ENCODE measurements at regions not wholly inside any gene's neighbourhood (a gene's known extent, or its start where the extent isn't known, plus 50 kb on each side); places are given as distances from the start of the nearest gene placed in this dataset.

- TF ChIP-seq, protein P1, sequence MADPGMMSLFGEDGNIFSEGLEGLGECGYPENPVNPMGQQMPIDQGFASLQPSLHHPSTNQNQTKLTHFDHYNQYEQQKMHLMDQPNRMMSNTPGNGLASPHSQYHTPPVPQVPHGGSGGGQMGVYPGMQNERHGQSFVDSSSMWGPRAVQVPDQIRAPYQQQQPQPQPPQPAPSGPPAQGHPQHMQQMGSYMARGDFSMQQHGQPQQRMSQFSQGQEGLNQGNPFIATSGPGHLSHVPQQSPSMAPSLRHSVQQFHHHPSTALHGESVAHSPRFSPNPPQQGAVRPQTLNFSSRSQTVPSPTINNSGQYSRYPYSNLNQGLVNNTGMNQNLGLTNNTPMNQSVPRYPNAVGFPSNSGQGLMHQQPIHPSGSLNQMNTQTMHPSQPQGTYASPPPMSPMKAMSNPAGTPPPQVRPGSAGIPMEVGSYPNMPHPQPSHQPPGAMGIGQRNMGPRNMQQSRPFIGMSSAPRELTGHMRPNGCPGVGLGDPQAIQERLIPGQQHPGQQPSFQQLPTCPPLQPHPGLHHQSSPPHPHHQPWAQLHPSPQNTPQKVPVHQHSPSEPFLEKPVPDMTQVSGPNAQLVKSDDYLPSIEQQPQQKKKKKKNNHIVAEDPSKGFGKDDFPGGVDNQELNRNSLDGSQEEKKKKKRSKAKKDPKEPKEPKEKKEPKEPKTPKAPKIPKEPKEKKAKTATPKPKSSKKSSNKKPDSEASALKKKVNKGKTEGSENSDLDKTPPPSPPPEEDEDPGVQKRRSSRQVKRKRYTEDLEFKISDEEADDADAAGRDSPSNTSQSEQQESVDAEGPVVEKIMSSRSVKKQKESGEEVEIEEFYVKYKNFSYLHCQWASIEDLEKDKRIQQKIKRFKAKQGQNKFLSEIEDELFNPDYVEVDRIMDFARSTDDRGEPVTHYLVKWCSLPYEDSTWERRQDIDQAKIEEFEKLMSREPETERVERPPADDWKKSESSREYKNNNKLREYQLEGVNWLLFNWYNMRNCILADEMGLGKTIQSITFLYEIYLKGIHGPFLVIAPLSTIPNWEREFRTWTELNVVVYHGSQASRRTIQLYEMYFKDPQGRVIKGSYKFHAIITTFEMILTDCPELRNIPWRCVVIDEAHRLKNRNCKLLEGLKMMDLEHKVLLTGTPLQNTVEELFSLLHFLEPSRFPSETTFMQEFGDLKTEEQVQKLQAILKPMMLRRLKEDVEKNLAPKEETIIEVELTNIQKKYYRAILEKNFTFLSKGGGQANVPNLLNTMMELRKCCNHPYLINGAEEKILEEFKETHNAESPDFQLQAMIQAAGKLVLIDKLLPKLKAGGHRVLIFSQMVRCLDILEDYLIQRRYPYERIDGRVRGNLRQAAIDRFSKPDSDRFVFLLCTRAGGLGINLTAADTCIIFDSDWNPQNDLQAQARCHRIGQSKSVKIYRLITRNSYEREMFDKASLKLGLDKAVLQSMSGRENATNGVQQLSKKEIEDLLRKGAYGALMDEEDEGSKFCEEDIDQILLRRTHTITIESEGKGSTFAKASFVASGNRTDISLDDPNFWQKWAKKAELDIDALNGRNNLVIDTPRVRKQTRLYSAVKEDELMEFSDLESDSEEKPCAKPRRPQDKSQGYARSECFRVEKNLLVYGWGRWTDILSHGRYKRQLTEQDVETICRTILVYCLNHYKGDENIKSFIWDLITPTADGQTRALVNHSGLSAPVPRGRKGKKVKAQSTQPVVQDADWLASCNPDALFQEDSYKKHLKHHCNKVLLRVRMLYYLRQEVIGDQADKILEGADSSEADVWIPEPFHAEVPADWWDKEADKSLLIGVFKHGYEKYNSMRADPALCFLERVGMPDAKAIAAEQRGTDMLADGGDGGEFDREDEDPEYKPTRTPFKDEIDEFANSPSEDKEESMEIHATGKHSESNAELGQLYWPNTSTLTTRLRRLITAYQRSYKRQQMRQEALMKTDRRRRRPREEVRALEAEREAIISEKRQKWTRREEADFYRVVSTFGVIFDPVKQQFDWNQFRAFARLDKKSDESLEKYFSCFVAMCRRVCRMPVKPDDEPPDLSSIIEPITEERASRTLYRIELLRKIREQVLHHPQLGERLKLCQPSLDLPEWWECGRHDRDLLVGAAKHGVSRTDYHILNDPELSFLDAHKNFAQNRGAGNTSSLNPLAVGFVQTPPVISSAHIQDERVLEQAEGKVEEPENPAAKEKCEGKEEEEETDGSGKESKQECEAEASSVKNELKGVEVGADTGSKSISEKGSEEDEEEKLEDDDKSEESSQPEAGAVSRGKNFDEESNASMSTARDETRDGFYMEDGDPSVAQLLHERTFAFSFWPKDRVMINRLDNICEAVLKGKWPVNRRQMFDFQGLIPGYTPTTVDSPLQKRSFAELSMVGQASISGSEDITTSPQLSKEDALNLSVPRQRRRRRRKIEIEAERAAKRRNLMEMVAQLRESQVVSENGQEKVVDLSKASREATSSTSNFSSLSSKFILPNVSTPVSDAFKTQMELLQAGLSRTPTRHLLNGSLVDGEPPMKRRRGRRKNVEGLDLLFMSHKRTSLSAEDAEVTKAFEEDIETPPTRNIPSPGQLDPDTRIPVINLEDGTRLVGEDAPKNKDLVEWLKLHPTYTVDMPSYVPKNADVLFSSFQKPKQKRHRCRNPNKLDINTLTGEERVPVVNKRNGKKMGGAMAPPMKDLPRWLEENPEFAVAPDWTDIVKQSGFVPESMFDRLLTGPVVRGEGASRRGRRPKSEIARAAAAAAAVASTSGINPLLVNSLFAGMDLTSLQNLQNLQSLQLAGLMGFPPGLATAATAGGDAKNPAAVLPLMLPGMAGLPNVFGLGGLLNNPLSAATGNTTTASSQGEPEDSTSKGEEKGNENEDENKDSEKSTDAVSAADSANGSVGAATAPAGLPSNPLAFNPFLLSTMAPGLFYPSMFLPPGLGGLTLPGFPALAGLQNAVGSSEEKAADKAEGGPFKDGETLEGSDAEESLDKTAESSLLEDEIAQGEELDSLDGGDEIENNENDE (IDR thresholded peaks at IDR 0.05; ENCODE audit: insufficient replicate concordance, low read length), result no peak
- no peak for TF ChIP-seq RBBP5 (IDR thresholded peaks at IDR 0.05; ENCODE audit: borderline replicate concordance, low read depth, low read length)
- no peak for TF ChIP-seq CHD2 (IDR thresholded peaks at IDR 0.05; ENCODE audit: low read length)
- TF ChIP-seq KDM4A (IDR thresholded peaks at IDR 0.05; ENCODE audit: low read depth, low read length, severe bottlenecking), result no peak
- TF ChIP-seq TBP (IDR thresholded peaks at IDR 0.05; ENCODE audit: low read depth, low read length), result no peak
- TF ChIP-seq TCF12 (IDR thresholded peaks at IDR 0.05; ENCODE audit: low read depth, low read length), result no peak
- no peak for TF ChIP-seq SP4 (IDR thresholded peaks at IDR 0.05; ENCODE audit: low read length)
- TF ChIP-seq KDM5A (IDR thresholded peaks at IDR 0.05; ENCODE audit: low read length), result no peak
- no peak for TF ChIP-seq ZNF274 (IDR thresholded peaks at IDR 0.05; ENCODE audit: borderline replicate concordance, extremely low read depth, low read length)
Measured at GRCh38 chr20:39181490-39181889, 219.3 kb downstream of the DHX35 start (continued).
